ENCODE measurements at regions not wholly inside any gene's neighbourhood (a gene's known extent, or its start where the extent isn't known, plus 50 kb on each side); places are given as distances from the start of the nearest gene placed in this dataset.

- Histone ChIP-seq H2BK12ac (ENCODE audit: low read length) (no peak overlapping the region), H3K27ac (ENCODE audit: low read depth, low read length) (no peak overlapping the region), H3K27me3 (ENCODE audit: insufficient read depth, low read length) (no peaks in the 10 kb centered on the region), H4K91ac (ENCODE audit: low read depth, low read length) (no peak overlapping the region), H3K4me3 (ENCODE audit: low read depth, low read length) (no peak overlapping the region), H2BK120ac (ENCODE audit: insufficient read depth, low read length, poor library complexity) (no peak overlapping the region), H3K4me2 (ENCODE audit: low read length) (no peak overlapping the region), H3K79me2 (ENCODE audit: control insufficient read depth, insufficient read depth, low read length, poor library complexity) (no peaks in the 10 kb centered on the region), H3K79me1 (ENCODE audit: low read length) (no peaks in the 10 kb centered on the region), H4K12ac (ENCODE audit: low read depth, low read length) (no peak overlapping the region), H2BK5ac (ENCODE audit: low read depth, low read length, poor library complexity) (no peak overlapping the region), H2AK5ac (ENCODE audit: low read length) (no peak overlapping the region), H3K4ac (ENCODE audit: low read depth, low read length) (no peak overlapping the region), H4K8ac (ENCODE audit: low read depth, low read length) (no peak overlapping the region), H3K36me3 (ENCODE audit: control insufficient read depth in 1 of 2, insufficient read depth in 2 of 2, low read length in 2 of 2) (no peaks in the 10 kb centered on the region), H3K14ac (ENCODE audit: low read length) (no peak overlapping the region), H2AFZ (ENCODE audit: insufficient read depth, low read length, poor library complexity) (no peak overlapping the region), H3K9ac (ENCODE audit: low read length) (no peak overlapping the region), H3K23ac (ENCODE audit: low read length) (no peak overlapping the region), H3K9me3 (ENCODE audit: insufficient read depth, low read depth, low read length) (no peaks in the 10 kb centered on the region), H3K18ac (ENCODE audit: low read length) (no peak overlapping the region), H3K4me1 (ENCODE audit: control insufficient read depth in 1 of 2, insufficient read depth in 2 of 2, low read length in 2 of 2) (no peaks in the 10 kb centered on the region)
- WGBS (ENCODE audit: extremely low coverage, insufficient coverage, insufficient read length) = no CpG with 5 or more reads among the region's 5 CpGs
- DNase-seq = no peak
Observed at GRCh38 chr2:181300600-181301291, 156.4 kb upstream of the ITGA4 start.

GRCh38 chr2:181304011-181304844, 153.0 kb upstream of the ITGA4 start:
- H3K27ac ChIP-seq (ENCODE audit: low read depth, low read length) = no peak overlapping the region

GRCh38 chr2:181305301-181306123, 151.7 kb upstream of the ITGA4 start:
- no peak overlapping the region for H4K8ac ChIP-seq (ENCODE audit: low read depth, low read length)
- DNase-seq = no peak
- no peaks in the 10 kb centered on the region for H3K4me1 ChIP-seq (ENCODE audit: control insufficient read depth in 1 of 2, insufficient read depth in 2 of 2, low read length in 2 of 2)
- H2AK5ac ChIP-seq (ENCODE audit: low read length) = no peak overlapping the region
- H3K4me2 ChIP-seq (ENCODE audit: low read length) = no peak overlapping the region
- H3K79me2 ChIP-seq (ENCODE audit: control insufficient read depth, insufficient read depth, low read length, poor library complexity) = no peaks in the 10 kb centered on the region
- H3K27me3 ChIP-seq (ENCODE audit: insufficient read depth, low read length) = no peaks in the 10 kb centered on the region
- no peak overlapping the region for H4K91ac ChIP-seq (ENCODE audit: low read depth, low read length)
- H2BK12ac ChIP-seq (ENCODE audit: low read length) = no peak overlapping the region
- H2AFZ ChIP-seq (ENCODE audit: insufficient read depth, low read length, poor library complexity) = no peak overlapping the region
- peak overlapping the region; percentile 61 for H3K23ac ChIP-seq (ENCODE audit: low read length)
- no peak overlapping the region for H4K12ac ChIP-seq (ENCODE audit: low read depth, low read length)
- WGBS (ENCODE audit: extremely low coverage, insufficient coverage, insufficient read length) = no CpG with 5 or more reads among the region's 6 CpGs
- no peak overlapping the region for H3K27ac ChIP-seq (ENCODE audit: low read depth, low read length)
- no peak overlapping the region for H3K9ac ChIP-seq (ENCODE audit: low read length)
- no peaks in the 10 kb centered on the region for H3K79me1 ChIP-seq (ENCODE audit: low read length)
- H3K9me3 ChIP-seq (ENCODE audit: insufficient read depth, low read depth, low read length) = no peaks in the 10 kb centered on the region
- no peak overlapping the region for H3K14ac ChIP-seq (ENCODE audit: low read length)
- no peak overlapping the region for H2BK120ac ChIP-seq (ENCODE audit: insufficient read depth, low read length, poor library complexity)
- H2BK5ac ChIP-seq (ENCODE audit: low read depth, low read length, poor library complexity) = no peak overlapping the region
- H3K36me3 ChIP-seq (ENCODE audit: control insufficient read depth in 1 of 2, insufficient read depth in 2 of 2, low read length in 2 of 2) = no peaks in the 10 kb centered on the region
- no peak overlapping the region for H3K18ac ChIP-seq (ENCODE audit: low read length)
- no peak overlapping the region for H3K4ac ChIP-seq (ENCODE audit: low read depth, low read length)
- no peak overlapping the region for H3K4me3 ChIP-seq (ENCODE audit: low read depth, low read length)

More at GRCh38 chr2:181304011-181304844, 153.0 kb upstream of the ITGA4 start:
- H3K4me3 ChIP-seq (ENCODE audit: low read depth, low read length) = no peak overlapping the region
- no peak overlapping the region for H3K23ac ChIP-seq (ENCODE audit: low read length)
- no peaks in the 10 kb centered on the region for H3K79me2 ChIP-seq (ENCODE audit: control insufficient read depth, insufficient read depth, low read length, poor library complexity)
- H3K14ac ChIP-seq (ENCODE audit: low read length) = no peak overlapping the region
- no peak overlapping the region for H3K9ac ChIP-seq (ENCODE audit: low read length)
- H3K79me1 ChIP-seq (ENCODE audit: low read length) = no peaks in the 10 kb centered on the region
- no peak overlapping the region for H2AFZ ChIP-seq (ENCODE audit: insufficient read depth, low read length, poor library complexity)
- no peak overlapping the region for H3K4me2 ChIP-seq (ENCODE audit: low read length)
- no peaks in the 10 kb centered on the region for H3K36me3 ChIP-seq (ENCODE audit: control insufficient read depth in 1 of 2, insufficient read depth in 2 of 2, low read length in 2 of 2)
- H3K4me1 ChIP-seq (ENCODE audit: control insufficient read depth in 1 of 2, insufficient read depth in 2 of 2, low read length in 2 of 2) = no peaks in the 10 kb centered on the region
- no peak overlapping the region for H4K12ac ChIP-seq (ENCODE audit: low read depth, low read length)
- no peak overlapping the region for H3K18ac ChIP-seq (ENCODE audit: low read length)
- DNase-seq = no peak
- no peak overlapping the region for H3K4ac ChIP-seq (ENCODE audit: low read depth, low read length)
- no peak overlapping the region for H2BK12ac ChIP-seq (ENCODE audit: low read length)
- WGBS (ENCODE audit: extremely low coverage, insufficient coverage, insufficient read length) = no CpG with 5 or more reads among the region's 5 CpGs
- no peak overlapping the region for H4K8ac ChIP-seq (ENCODE audit: low read depth, low read length)
- no peak overlapping the region for H2BK5ac ChIP-seq (ENCODE audit: low read depth, low read length, poor library complexity)
- H2BK120ac ChIP-seq (ENCODE audit: insufficient read depth, low read length, poor library complexity) = no peak overlapping the region
- no peak overlapping the region for H2AK5ac ChIP-seq (ENCODE audit: low read length)
- no peaks in the 10 kb centered on the region for H3K27me3 ChIP-seq (ENCODE audit: insufficient read depth, low read length)
- no peak overlapping the region for H4K91ac ChIP-seq (ENCODE audit: low read depth, low read length)
- H3K9me3 ChIP-seq (ENCODE audit: insufficient read depth, low read depth, low read length) = no peaks in the 10 kb centered on the region

GRCh38 chr2:181306785-181307184, 150.4 kb upstream of the ITGA4 start:
- Histone ChIP-seq H2AK5ac (ENCODE audit: low read length) (no peak overlapping the region), H4K91ac (ENCODE audit: low read depth, low read length) (no peak overlapping the region), H3K79me2 (ENCODE audit: control insufficient read depth, insufficient read depth, low read length, poor library complexity) (no peaks in the 10 kb centered on the region), H3K9me3 (ENCODE audit: insufficient read depth, low read depth, low read length) (no peaks in the 10 kb centered on the region), H3K9ac (ENCODE audit: low read length) (no peak overlapping the region), H3K36me3 (ENCODE audit: control insufficient read depth in 1 of 2, insufficient read depth in 2 of 2, low read length in 2 of 2) (no peaks in the 10 kb centered on the region), H3K4me3 (ENCODE audit: low read depth, low read length) (no peak overlapping the region), H3K23ac (ENCODE audit: low read length) (no peak overlapping the region), H3K4me1 (ENCODE audit: control insufficient read depth in 1 of 2, insufficient read depth in 2 of 2, low read length in 2 of 2) (no peaks in the 10 kb centered on the region), H4K12ac (ENCODE audit: low read depth, low read length) (no peak overlapping the region), H2BK120ac (ENCODE audit: insufficient read depth, low read length, poor library complexity) (no peak overlapping the region), H3K18ac (ENCODE audit: low read length) (no peak overlapping the region), H3K14ac (ENCODE audit: low read length) (no peak overlapping the region), H3K4me2 (ENCODE audit: low read length) (no peak overlapping the region), H3K79me1 (ENCODE audit: low read length) (no peaks in the 10 kb centered on the region), H3K4ac (ENCODE audit: low read depth, low read length) (no peak overlapping the region), H3K27me3 (ENCODE audit: insufficient read depth, low read length) (no peaks in the 10 kb centered on the region), H2BK12ac (ENCODE audit: low read length) (no peak overlapping the region), H3K27ac (ENCODE audit: low read depth, low read length) (no peak overlapping the region), H2BK5ac (ENCODE audit: low read depth, low read length, poor library complexity) (no peak overlapping the region), H4K8ac (ENCODE audit: low read depth, low read length) (no peak overlapping the region), H2AFZ (ENCODE audit: insufficient read depth, low read length, poor library complexity) (no peak overlapping the region)
- DNase-seq = no peak
